PFSK-1 (cell line): ENCODE measurements at regions not wholly inside any gene's neighbourhood (a gene's known extent, or its start where the extent isn't known, plus 50 kb on each side); places are given as distances from the start of the nearest gene placed in this dataset.

Experiments used
- FOXP2 ChIP-seq: optimal IDR thresholded peaks from 2 replicates; pipeline ENCODE3; 2011; ENCODE audit warnings: borderline replicate concordance, control low read depth, inconsistent platforms; ENCODE audit not compliant: insufficient read depth; ENCODE audit errors: extremely low read length, extremely low read depth
- POLR2AphosphoS5 ChIP-seq: IDR thresholded peaks from 2 replicates; pipeline ENCODE4 v1.6.1; 2012; ENCODE audit warnings: low read depth, mild to moderate bottlenecking, control low read depth, low read length, moderate library complexity
- SIN3A ChIP-seq: IDR thresholded peaks from 2 replicates; pipeline ENCODE4 v1.6.1; 2012; ENCODE audit warnings: mild to moderate bottlenecking, low read length, moderate library complexity, borderline replicate concordance; ENCODE audit not compliant: insufficient read depth
- TAF1 ChIP-seq: IDR thresholded peaks from 2 replicates; pipeline ENCODE4 v1.6.1; 2012; ENCODE audit warnings: low read length, control low read depth, borderline replicate concordance; ENCODE audit not compliant: insufficient read depth
- TF ChIP-seq, protein P1 (sequence below), 2 experiments: IDR thresholded peaks; 2 replicates each; pipeline versions ENCODE4 v1.6.1 to v1.8.0; 2011 to 2012; ENCODE audit warnings: low read depth in 2 of 2, low read length in 2 of 2, control low read depth in 1 of 2, inconsistent platforms in 1 of 2, mild to moderate bottlenecking in 1 of 2, moderate library complexity in 1 of 2; ENCODE audit not compliant: insufficient read depth in 1 of 2

GRCh38 chr20:12762725-12763124 lies 246.0 kb upstream of the SPTLC3 start:
- no peak for TF ChIP-seq POLR2AphosphoS5
- TF ChIP-seq FOXP2: no peak
- TF ChIP-seq SIN3A: no peak
- no peak for TF ChIP-seq TAF1

- TF ChIP-seq TAF1: no peak
- no peak for TF ChIP-seq POLR2AphosphoS5
- TF ChIP-seq SIN3A: no peak
- TF ChIP-seq, protein P1, sequence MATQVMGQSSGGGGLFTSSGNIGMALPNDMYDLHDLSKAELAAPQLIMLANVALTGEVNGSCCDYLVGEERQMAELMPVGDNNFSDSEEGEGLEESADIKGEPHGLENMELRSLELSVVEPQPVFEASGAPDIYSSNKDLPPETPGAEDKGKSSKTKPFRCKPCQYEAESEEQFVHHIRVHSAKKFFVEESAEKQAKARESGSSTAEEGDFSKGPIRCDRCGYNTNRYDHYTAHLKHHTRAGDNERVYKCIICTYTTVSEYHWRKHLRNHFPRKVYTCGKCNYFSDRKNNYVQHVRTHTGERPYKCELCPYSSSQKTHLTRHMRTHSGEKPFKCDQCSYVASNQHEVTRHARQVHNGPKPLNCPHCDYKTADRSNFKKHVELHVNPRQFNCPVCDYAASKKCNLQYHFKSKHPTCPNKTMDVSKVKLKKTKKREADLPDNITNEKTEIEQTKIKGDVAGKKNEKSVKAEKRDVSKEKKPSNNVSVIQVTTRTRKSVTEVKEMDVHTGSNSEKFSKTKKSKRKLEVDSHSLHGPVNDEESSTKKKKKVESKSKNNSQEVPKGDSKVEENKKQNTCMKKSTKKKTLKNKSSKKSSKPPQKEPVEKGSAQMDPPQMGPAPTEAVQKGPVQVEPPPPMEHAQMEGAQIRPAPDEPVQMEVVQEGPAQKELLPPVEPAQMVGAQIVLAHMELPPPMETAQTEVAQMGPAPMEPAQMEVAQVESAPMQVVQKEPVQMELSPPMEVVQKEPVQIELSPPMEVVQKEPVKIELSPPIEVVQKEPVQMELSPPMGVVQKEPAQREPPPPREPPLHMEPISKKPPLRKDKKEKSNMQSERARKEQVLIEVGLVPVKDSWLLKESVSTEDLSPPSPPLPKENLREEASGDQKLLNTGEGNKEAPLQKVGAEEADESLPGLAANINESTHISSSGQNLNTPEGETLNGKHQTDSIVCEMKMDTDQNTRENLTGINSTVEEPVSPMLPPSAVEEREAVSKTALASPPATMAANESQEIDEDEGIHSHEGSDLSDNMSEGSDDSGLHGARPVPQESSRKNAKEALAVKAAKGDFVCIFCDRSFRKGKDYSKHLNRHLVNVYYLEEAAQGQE (IDR thresholded peaks at IDR 0.05; ENCODE audit: insufficient read depth in 1 of 2, low read depth in 2 of 2, low read length in 2 of 2): no peak
- no peak for TF ChIP-seq FOXP2
These were observed 245.4 kb upstream of the SPTLC3 start for GRCh38 chr20:12763406-12763805.

DNA sequence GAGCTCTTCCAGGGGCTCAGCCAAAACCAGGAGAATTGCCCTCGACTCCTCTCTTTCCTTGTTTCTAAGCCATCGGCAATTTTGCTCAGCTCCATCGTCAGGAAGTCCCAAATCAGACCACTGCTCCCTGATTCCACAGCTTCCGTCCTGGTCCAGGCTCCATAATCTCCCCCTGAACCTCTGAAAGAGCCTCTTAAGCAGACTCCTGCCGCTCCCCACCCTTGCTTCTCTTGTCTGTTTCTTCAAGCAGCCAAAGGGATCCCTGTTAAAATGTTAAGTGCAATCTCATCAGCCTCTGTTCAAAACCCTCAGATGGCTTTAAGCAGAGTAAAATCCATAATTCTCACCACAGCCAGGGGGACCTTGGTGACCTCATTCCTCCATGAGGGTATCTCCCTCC lies 244.7 kb upstream of the SPTLC3 start:
- TF ChIP-seq SIN3A: no peak
- TF ChIP-seq FOXP2: no peak

DNA sequence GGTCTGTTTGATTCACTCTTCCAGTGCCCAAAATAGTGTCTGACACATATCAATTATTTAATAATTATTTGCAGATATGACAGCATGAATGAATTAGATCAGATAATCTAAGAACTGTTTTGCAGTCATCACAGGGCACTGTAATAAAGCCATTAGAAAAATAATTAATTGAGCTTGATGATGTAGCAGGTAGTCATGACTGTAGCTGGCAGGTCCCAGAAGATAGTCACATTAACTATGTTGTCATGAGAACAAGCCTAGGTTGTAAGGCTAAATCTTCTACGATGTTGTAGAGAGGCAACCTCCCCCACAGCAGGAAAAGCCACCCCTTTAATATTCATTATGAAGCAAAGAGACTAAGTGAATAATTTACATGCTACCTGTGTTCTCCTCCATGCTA lies 243.9 kb upstream of the SPTLC3 start:
- TF ChIP-seq FOXP2 (no peak), POLR2AphosphoS5 (no peak), SIN3A (no peak), TAF1 (no peak)

DNA sequence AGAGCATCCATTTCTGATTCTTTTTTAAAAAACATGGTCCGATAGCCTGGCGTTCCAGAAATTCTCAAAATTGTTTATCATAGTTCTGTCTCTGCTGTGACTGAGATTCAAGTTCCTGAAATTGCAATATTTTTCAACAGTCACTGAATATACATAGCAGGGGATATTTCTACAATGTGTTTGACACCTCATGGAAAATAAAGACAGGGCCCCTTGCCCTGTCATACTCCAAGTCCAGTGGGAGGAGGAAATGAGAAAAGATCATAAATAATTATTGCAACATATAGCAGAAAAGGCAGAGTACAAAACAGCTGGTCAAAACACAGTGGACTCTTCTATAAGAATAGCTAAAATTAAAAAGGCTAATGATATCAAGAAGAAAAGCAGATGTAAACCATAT lies 234.8 kb upstream of the SPTLC3 start:
- TF ChIP-seq FOXP2 (no peak), TAF1 (no peak), SIN3A (no peak), POLR2AphosphoS5 (no peak)
- TF ChIP-seq, protein P1 (IDR thresholded peaks at IDR 0.05; ENCODE audit: insufficient read depth in 1 of 2, low read depth in 2 of 2, low read length in 2 of 2): no peak

- no peak for TF ChIP-seq TAF1
- no peak for TF ChIP-seq SIN3A
- TF ChIP-seq, protein P1 (IDR thresholded peaks at IDR 0.05; ENCODE audit: insufficient read depth in 1 of 2, low read depth in 2 of 2, low read length in 2 of 2): no peak
- TF ChIP-seq FOXP2: no peak
- TF ChIP-seq POLR2AphosphoS5: no peak
These were observed 233.7 kb upstream of the SPTLC3 start for GRCh38 chr20:12775041-12775440.

- TF ChIP-seq, protein P1 (IDR thresholded peaks at IDR 0.05; ENCODE audit: insufficient read depth in 1 of 2, low read depth in 2 of 2, low read length in 2 of 2): no peak
- TF ChIP-seq FOXP2: no peak
- no peak for TF ChIP-seq SIN3A
- no peak for TF ChIP-seq TAF1
- no peak for TF ChIP-seq POLR2AphosphoS5
These were observed 231.8 kb upstream of the SPTLC3 start for GRCh38 chr20:12777016-12777415.
